ENCODE measurements at regions not wholly inside any gene's neighbourhood (a gene's known extent, or its start where the extent isn't known, plus 50 kb on each side); places are given as distances from the start of the nearest gene placed in this dataset.

- TF ChIP-seq CTCF (IDR thresholded peaks at IDR 0.05; ENCODE audit: low read length) (no peak), EZH2 (IDR thresholded peaks at IDR 0.05; ENCODE audit: borderline replicate concordance, low read length) (no peak)
Observed at GRCh38 chr4:185999207-185999606, 69.7 kb upstream of the TLR3 start.

Data from OCI-LY1 (cell line).